H9 (cell line): ENCODE measurements at regions not wholly inside any gene's neighbourhood (a gene's known extent, or its start where the extent isn't known, plus 50 kb on each side); places are given as distances from the start of the nearest gene placed in this dataset.

Experiments
- DNase-seq: peaks from one replicate; pipeline ENCODE4 v3.0.0-alpha.2; 2017
- H2AFZ ChIP-seq: one replicate; pipeline ENCODE4 v1.6.1; 2013; ENCODE audit warnings: mild to moderate bottlenecking, low read length, control low read depth, moderate library complexity
- H2AK5ac ChIP-seq: 2 replicates; pipeline ENCODE4 v1.6.1; 2013; ENCODE audit warnings: low read length, control low read depth, mixed read lengths; ENCODE audit not compliant: insufficient read length
- H2BK120ac ChIP-seq: one replicate; pipeline ENCODE4 v1.6.1; 2013; ENCODE audit warnings: low read depth, mild to moderate bottlenecking, low read length, control low read depth, inconsistent platforms; ENCODE audit not compliant: poor library complexity, severe bottlenecking
- H2BK12ac ChIP-seq: 2 replicates; pipeline ENCODE4 v1.6.1; 2013; ENCODE audit warnings: low read length, control low read depth, mixed read lengths, low read depth; ENCODE audit not compliant: insufficient read length
- H2BK15ac ChIP-seq: 2 replicates; pipeline ENCODE4 v1.6.1; 2013; ENCODE audit warnings: low read depth, low read length, control low read depth
- H2BK20ac ChIP-seq: one replicate; pipeline ENCODE4 v1.6.1; 2013; ENCODE audit warnings: low read depth, mild to moderate bottlenecking, low read length, control low read depth, inconsistent platforms; ENCODE audit not compliant: poor library complexity, severe bottlenecking
- H2BK5ac ChIP-seq: 2 replicates; pipeline ENCODE4 v1.6.1; 2013; ENCODE audit warnings: low read length, control low read depth, mixed read lengths; ENCODE audit not compliant: insufficient read length
- H3K14ac ChIP-seq: 2 replicates; pipeline ENCODE4 v1.6.1; 2013; ENCODE audit warnings: low read length, control low read depth; ENCODE audit not compliant: insufficient read depth
- H3K18ac ChIP-seq: 2 replicates; pipeline ENCODE4 v1.6.1; 2013; ENCODE audit warnings: low read depth, mild to moderate bottlenecking, mixed read lengths, low read length, control low read depth; ENCODE audit not compliant: insufficient read length
- H3K23ac ChIP-seq: 2 replicates; pipeline ENCODE4 v1.6.1; 2013; ENCODE audit warnings: low read length, control low read depth, mixed read lengths, low read depth; ENCODE audit not compliant: insufficient read length
- H3K23me2 ChIP-seq: 2 replicates; pipeline ENCODE4 v1.6.1; 2013; ENCODE audit warnings: low read depth, mild to moderate bottlenecking, mixed read lengths, low read length, control low read depth; ENCODE audit not compliant: insufficient read length, poor library complexity, severe bottlenecking
- H3K27ac ChIP-seq: 2 replicates; pipeline ENCODE4 v1.5.1; 2013; ENCODE audit warnings: low read length, control low read depth, mixed read lengths, low read depth; ENCODE audit not compliant: insufficient read length
- H3K27me3 ChIP-seq: 2 replicates; pipeline ENCODE4 v1.6.1; 2013; ENCODE audit warnings: low read length, control low read depth, inconsistent platforms; ENCODE audit not compliant: insufficient read depth
- H3K4ac ChIP-seq: 2 replicates; pipeline ENCODE4 v1.6.1; 2013; ENCODE audit warnings: low read depth, mild to moderate bottlenecking, control low read depth, inconsistent platforms, low read length, moderate library complexity
- H3K4me1 ChIP-seq: 2 replicates; pipeline ENCODE4 v1.6.1; 2013; ENCODE audit warnings: low read length, control low read depth, inconsistent platforms; ENCODE audit not compliant: insufficient read depth
- H3K4me2 ChIP-seq: 2 replicates; pipeline ENCODE4 v1.6.1; 2013; ENCODE audit warnings: low read length, control low read depth, mixed read lengths; ENCODE audit not compliant: insufficient read length, insufficient read depth
- H3K56ac ChIP-seq: 2 replicates; pipeline ENCODE4 v1.6.1; 2013; ENCODE audit warnings: low read depth, mild to moderate bottlenecking, mixed read lengths, low read length, control low read depth; ENCODE audit not compliant: insufficient read length
- H3K79me1 ChIP-seq: 2 replicates; pipeline ENCODE4 v1.6.1; 2013; ENCODE audit warnings: low read depth, mild to moderate bottlenecking, moderate library complexity, low read length, control low read depth, inconsistent platforms; ENCODE audit not compliant: insufficient read depth, poor library complexity, severe bottlenecking
- H3K79me2 ChIP-seq: 2 replicates; pipeline ENCODE4 v1.6.1; 2013; ENCODE audit warnings: low read length, control low read depth, inconsistent platforms; ENCODE audit not compliant: insufficient read depth
- H3K9ac ChIP-seq: 2 replicates; pipeline ENCODE4 v1.6.1; 2013; ENCODE audit warnings: low read length, control low read depth, mixed read lengths; ENCODE audit not compliant: insufficient read length; ENCODE audit errors: extremely low read depth
- H3K9me3 ChIP-seq: one replicate; pipeline ENCODE4 v1.6.1; 2013; ENCODE audit warnings: low read depth, low read length, inconsistent platforms; ENCODE audit not compliant: control insufficient read depth
- H3T11ph ChIP-seq: one replicate; pipeline ENCODE4 v1.6.1; 2013; ENCODE audit warnings: mild to moderate bottlenecking, low read length, control low read depth, inconsistent platforms
- H4K20me1 ChIP-seq: one replicate; pipeline ENCODE4 v1.6.1; 2013; ENCODE audit not compliant: control insufficient read depth, insufficient read length, insufficient read depth
- H4K5ac ChIP-seq: 2 replicates; pipeline ENCODE4 v1.6.1; 2013; ENCODE audit warnings: low read depth, mild to moderate bottlenecking, mixed read lengths, low read length, control low read depth; ENCODE audit not compliant: insufficient read length
- H4K8ac ChIP-seq: replicated peaks from 2 replicates; pipeline ENCODE4 v1.6.1; 2013; ENCODE audit warnings: low read length, control low read depth, mixed read lengths, low read depth; ENCODE audit not compliant: insufficient read length
- H4K91ac ChIP-seq: 2 replicates; pipeline ENCODE4 v1.6.1; 2013; ENCODE audit warnings: low read depth, mild to moderate bottlenecking, moderate library complexity, mixed read lengths, low read length, control low read depth; ENCODE audit not compliant: insufficient read length
- H3K27ac Mint-ChIP-seq, 3 experiments: 2 replicates in 2 of 3; 3 replicates in 1 of 3; pipeline ENCODE4 v1.8.0; 2020 to 2021; ENCODE audit warnings: mixed read lengths in 3 of 3, mild to moderate bottlenecking in 1 of 3, moderate library complexity in 1 of 3
- H3K27me3 Mint-ChIP-seq: 2 replicates; pipeline ENCODE4 v1.8.0; 2021; ENCODE audit warnings: low read depth, mild to moderate bottlenecking, moderate library complexity, mixed read lengths
- H3K36me3 Mint-ChIP-seq, 3 experiments: 2 replicates in 2 of 3; 3 replicates in 1 of 3; pipeline ENCODE4 v1.8.0; 2020 to 2021; ENCODE audit warnings: low read depth in 3 of 3, mixed read lengths in 3 of 3; ENCODE audit not compliant: insufficient read depth in 1 of 3
- H3K4me1 Mint-ChIP-seq, 2 experiments: 2 replicates each; pipeline ENCODE4 v1.8.0; 2020; ENCODE audit warnings: mixed read lengths in 2 of 2
- H3K4me3 Mint-ChIP-seq, 2 experiments: 2 replicates in 1 of 2; 3 replicates in 1 of 2; pipeline ENCODE4 v1.8.0; 2020 to 2021; ENCODE audit warnings: mild to moderate bottlenecking in 2 of 2, mixed read lengths in 2 of 2, moderate library complexity in 1 of 2
- H3K9me3 Mint-ChIP-seq, 2 experiments: 2 replicates in 1 of 2; 3 replicates in 1 of 2; pipeline ENCODE4 v1.8.0; 2020; ENCODE audit warnings: mild to moderate bottlenecking in 2 of 2, mixed read lengths in 2 of 2, moderate library complexity in 1 of 2
- CTCF ChIP-seq: fragments of 200-600 bp; sonication (generic); conservative IDR thresholded peaks from 3 replicates; pipeline ENCODE4 v1.8.0; 2021; ENCODE audit warnings: antibody characterized with exemption, mild to moderate bottlenecking

- Mint-ChIP-seq H3K4me3 (no peak overlapping the region), H3K27ac (no peak overlapping the region), H3K36me3 (peaks cover 0 to 12% (median 0%) of the 10 kb centered on the region in 3 experiments; a peak in 4 of 7 replicates), H3K27me3 (no peaks in the 10 kb centered on the region; the same call in 1 of the 2 replicates), H3K4me1 (no peaks in the 10 kb centered on the region), H3K9me3 (peaks cover 25 to 43% of the 10 kb centered on the region in 2 experiments)
- H3K9me3 ChIP-seq = no peaks in the 10 kb centered on the region
- no peak overlapping the region for H2AK5ac ChIP-seq
- H3K23me2 ChIP-seq = no peaks in the 10 kb centered on the region
- no peaks in the 10 kb centered on the region for H4K20me1 ChIP-seq
- H3K23ac ChIP-seq = no peak overlapping the region
- no peak overlapping the region for H3K4me2 ChIP-seq
- no peak overlapping the region for H4K5ac ChIP-seq
- H2BK12ac ChIP-seq = no peak overlapping the region
- no peak overlapping the region for H2BK5ac ChIP-seq
- no peaks in the 10 kb centered on the region for H3K4me1 ChIP-seq
- no peak overlapping the region for H3K18ac ChIP-seq
- no peak overlapping the region for H2BK20ac ChIP-seq
- H4K8ac ChIP-seq = no peak overlapping the region
- no peaks in the 10 kb centered on the region for H3K79me2 ChIP-seq
- H3K9ac ChIP-seq = no peak overlapping the region
- no peak overlapping the region for H3K4ac ChIP-seq
- no peak overlapping the region for H2BK15ac ChIP-seq
- H3K27me3 ChIP-seq = no peaks in the 10 kb centered on the region
- no peak for TF ChIP-seq CTCF
- no peak overlapping the region for H3K56ac ChIP-seq
- H4K91ac ChIP-seq = no peak overlapping the region
- no peak overlapping the region for H2BK120ac ChIP-seq
- no peak for DNase-seq
- H3K27ac ChIP-seq = no peak overlapping the region
- no peak overlapping the region for H3K14ac ChIP-seq
- no peaks in the 10 kb centered on the region for H3K79me1 ChIP-seq
- H3T11ph ChIP-seq = no peak overlapping the region
- no peak overlapping the region for H2AFZ ChIP-seq
Observed at GRCh38 chrX:42450228-42450627, 327.7 kb downstream of the PPP1R2C start.
